Loucy (cell line): ENCODE measurements at regions not wholly inside any gene's neighbourhood (a gene's known extent, or its start where the extent isn't known, plus 50 kb on each side); places are given as distances from the start of the nearest gene placed in this dataset.
"Not testable (repeated sequence)": the region's sequence is repeated elsewhere in the genome, so short reads cannot be mapped to it uniquely, and the experiment has no call there.

ENCODE experiments used
- H2AFZ ChIP-seq: fragments of 200-600 bp; sonication (generic); 2 replicates; pipeline ENCODE4 v1.6.0; 2016; ENCODE audit warnings: antibody characterized with exemption, mild to moderate bottlenecking, low read length, moderate library complexity
- H3F3A ChIP-seq: fragments of 200-600 bp; 2 replicates; pipeline ENCODE4 v1.6.0; 2016; ENCODE audit warnings: antibody characterized with exemption, low read depth, mild to moderate bottlenecking
- H3K27me3 ChIP-seq: fragments of 200-600 bp; sonication (generic); 2 replicates; pipeline ENCODE4 v1.6.1; 2014; ENCODE audit warnings: low read length, mild to moderate bottlenecking; ENCODE audit not compliant: insufficient read depth, poor library complexity, severe bottlenecking
- H3K36me3 ChIP-seq: fragments of 200-600 bp; sonication (generic); 2 replicates; pipeline ENCODE4 v1.6.1; 2016; ENCODE audit warnings: low read length; ENCODE audit not compliant: insufficient read depth
- H3K4me1 ChIP-seq: fragments of 200-600 bp; sonication (generic); 2 replicates; pipeline ENCODE4 v1.5.1; 2014; ENCODE audit warnings: low read length, mild to moderate bottlenecking; ENCODE audit not compliant: insufficient read depth, poor library complexity, severe bottlenecking
- H3K4me2 ChIP-seq: fragments of 200-600 bp; sonication (generic); 2 replicates; pipeline ENCODE4 v1.6.0; 2014; ENCODE audit warnings: antibody characterized with exemption, low read length, low read depth, mild to moderate bottlenecking; ENCODE audit not compliant: poor library complexity, severe bottlenecking
- H3K4me3 ChIP-seq: fragments of 200-600 bp; sonication (generic); 2 replicates; pipeline ENCODE4 v1.5.1; 2014; ENCODE audit warnings: low read length, mild to moderate bottlenecking, mixed read lengths; ENCODE audit not compliant: poor library complexity, severe bottlenecking
- H3K79me2 ChIP-seq: fragments of 200-600 bp; sonication (generic); 2 replicates; pipeline ENCODE4 v1.6.1; 2014; ENCODE audit warnings: low read length; ENCODE audit not compliant: insufficient read depth
- H3K9ac ChIP-seq: fragments of 200-600 bp; sonication (generic); 2 replicates; pipeline ENCODE4 v1.6.0; 2014; ENCODE audit warnings: mild to moderate bottlenecking, low read depth, low read length, moderate library complexity; ENCODE audit not compliant: poor library complexity, severe bottlenecking
- H3K9me2 ChIP-seq: fragments of 200-600 bp; sonication (generic); replicated peaks from 2 replicates; pipeline ENCODE4 v1.6.1; 2016; ENCODE audit warnings: low read depth, low read length, mixed read lengths
- H3K9me3 ChIP-seq: fragments of 200-600 bp; sonication (generic); 2 replicates; pipeline ENCODE4 v1.6.1; 2014; ENCODE audit warnings: mild to moderate bottlenecking, antibody characterized with exemption, low read length, low read depth; ENCODE audit not compliant: insufficient read depth
- H4K20me1 ChIP-seq: fragments of 200-600 bp; sonication (generic); 2 replicates; pipeline ENCODE4 v1.6.0; 2014; ENCODE audit warnings: antibody characterized with exemption, low read length, mild to moderate bottlenecking; ENCODE audit not compliant: insufficient read depth, poor library complexity, severe bottlenecking
- CTCF ChIP-seq: fragments of 200-600 bp; sonication (generic); conservative IDR thresholded peaks from 2 replicates; pipeline ENCODE4 v1.5.1; 2014; ENCODE audit warnings: mild to moderate bottlenecking, antibody characterized with exemption, low read length
- EZH2phosphoT487 ChIP-seq: fragments of 200-600 bp; IDR thresholded peaks from 2 replicates; pipeline ENCODE4 v1.6.1; 2018; ENCODE audit warnings: antibody characterized with exemption, mild to moderate bottlenecking, moderate library complexity, borderline replicate concordance

GRCh38 chr6:144785056-144785455 lies 499.9 kb downstream of the UTRN start:
- Histone ChIP-seq H3K9me3 (no peaks in the 10 kb centered on the region), H3K79me2 (no peaks in the 10 kb centered on the region), H3K4me3 (no peak overlapping the region), H3K4me1 (no peaks in the 10 kb centered on the region), H3K4me2 (no peak overlapping the region), H3K9me2 (no peaks in the 10 kb centered on the region), H3F3A (no peaks in the 10 kb centered on the region), H3K9ac (no peak overlapping the region), H3K36me3 (peaks cover 29% of the 10 kb centered on the region; the same call in 1 of the 2 replicates), H3K27me3 (no peaks in the 10 kb centered on the region), H4K20me1 (no peaks in the 10 kb centered on the region), H2AFZ (no peak overlapping the region)
- TF ChIP-seq EZH2phosphoT487 (no peak), CTCF (no peak)

- Histone ChIP-seq H3F3A (no peaks in the 10 kb centered on the region), H3K9me2 (no peaks in the 10 kb centered on the region), H3K4me3 (no peak overlapping the region), H3K4me1 (no peaks in the 10 kb centered on the region), H3K36me3 (peaks cover 45% of the 10 kb centered on the region; the same call in 1 of the 2 replicates), H3K9me3 (no peaks in the 10 kb centered on the region), H4K20me1 (no peaks in the 10 kb centered on the region), H3K79me2 (no peaks in the 10 kb centered on the region), H2AFZ (no peak overlapping the region), H3K27me3 (no peaks in the 10 kb centered on the region), H3K9ac (no peak overlapping the region), H3K4me2 (no peak overlapping the region)
- TF ChIP-seq EZH2phosphoT487 = no peak
- no peak for TF ChIP-seq CTCF
These were observed 501.7 kb downstream of the UTRN start for GRCh38 chr6:144786825-144787224.

DNA sequence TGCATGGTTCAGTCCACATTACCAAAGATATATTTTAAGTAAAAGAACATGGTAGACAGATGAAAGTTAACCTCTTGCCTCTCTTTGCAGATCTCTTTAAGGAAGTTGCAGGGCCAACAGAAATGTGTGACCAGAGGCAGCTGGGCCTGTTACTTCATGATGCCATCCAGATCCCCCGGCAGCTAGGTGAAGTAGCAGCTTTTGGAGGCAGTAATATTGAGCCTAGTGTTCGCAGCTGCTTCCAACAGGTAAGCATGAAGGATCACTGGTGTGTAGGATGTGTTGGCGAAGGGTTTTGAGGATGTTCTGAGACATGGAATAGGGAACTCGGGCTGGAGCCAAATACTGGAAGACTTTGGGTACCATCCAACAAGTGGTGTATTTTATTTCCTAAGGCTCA lies 508.6 kb downstream of the UTRN start:
- TF ChIP-seq EZH2phosphoT487 (no peak), CTCF (no peak)
- Histone ChIP-seq H4K20me1 (no peaks in the 10 kb centered on the region), H3K4me3 (no peak overlapping the region), H3K27me3 (no peaks in the 10 kb centered on the region), H3F3A (no peaks in the 10 kb centered on the region), H2AFZ (no peak overlapping the region), H3K36me3 (peaks cover 57% of the 10 kb centered on the region), H3K4me1 (no peaks in the 10 kb centered on the region), H3K9ac (no peak overlapping the region), H3K9me2 (no peaks in the 10 kb centered on the region), H3K9me3 (no peaks in the 10 kb centered on the region), H3K4me2 (no peak overlapping the region), H3K79me2 (no peaks in the 10 kb centered on the region)

DNA sequence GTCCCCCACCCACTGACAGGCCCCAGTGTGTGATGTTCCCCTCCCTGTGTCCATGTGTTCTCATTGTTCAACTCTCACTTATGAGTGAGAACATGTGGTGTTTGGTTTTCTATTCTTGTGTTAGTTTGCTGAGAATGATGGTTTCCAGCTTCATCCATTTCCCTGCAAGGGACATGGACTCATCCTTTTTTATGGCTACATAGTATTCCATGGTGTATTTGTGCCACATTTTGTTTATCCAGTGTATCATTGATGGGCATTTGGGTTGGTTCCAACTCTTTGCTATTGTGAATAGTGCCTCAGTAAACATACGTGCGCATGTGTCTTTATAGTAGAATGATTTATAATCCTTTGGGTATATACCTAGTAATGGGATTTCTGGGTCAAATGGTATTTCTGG lies 509.9 kb downstream of the UTRN start:
- H2AFZ ChIP-seq, H3K9me3 ChIP-seq, H3K9ac ChIP-seq, H3K4me2 ChIP-seq, H3K4me3 ChIP-seq, H3K4me1 ChIP-seq, H3K9me2 ChIP-seq, H3K27me3 ChIP-seq, H4K20me1 ChIP-seq, H3F3A ChIP-seq, H3K79me2 ChIP-seq: not testable (repeated sequence)
- peaks cover 51% of the 10 kb centered on the region for H3K36me3 ChIP-seq
